Neuronal stem cell (in vitro differentiated cells): ENCODE measurements at regions not wholly inside any gene's neighbourhood (a gene's known extent, or its start where the extent isn't known, plus 50 kb on each side); places are given as distances from the start of the nearest gene placed in this dataset.

Experiments
- DNase-seq: peaks from one replicate; pipeline ENCODE4 v3.0.0-alpha.2; 2013; ENCODE audit warnings: low spot score
- H2AFZ ChIP-seq: one replicate; pipeline ENCODE4 v1.6.1; 2013; ENCODE audit warnings: mild to moderate bottlenecking, low read length, inconsistent platforms
- H2AK5ac ChIP-seq: 2 replicates; pipeline ENCODE4 v1.6.1; 2013; ENCODE audit warnings: low read depth, mild to moderate bottlenecking, inconsistent platforms, low read length, moderate library complexity, mixed read lengths
- H2BK120ac ChIP-seq: 2 replicates; pipeline ENCODE4 v1.6.1; 2013; ENCODE audit warnings: low read depth, mild to moderate bottlenecking, inconsistent platforms, low read length, moderate library complexity, mixed read lengths
- H2BK12ac ChIP-seq: one replicate; pipeline ENCODE4 v1.6.1; 2013; ENCODE audit warnings: low read length, inconsistent platforms
- H2BK15ac ChIP-seq: 2 replicates; pipeline ENCODE4 v1.6.1; 2013; ENCODE audit warnings: mild to moderate bottlenecking, low read length, inconsistent platforms, mixed read lengths
- H2BK5ac ChIP-seq: one replicate; pipeline ENCODE4 v1.6.1; 2013; ENCODE audit warnings: inconsistent platforms, mild to moderate bottlenecking, low read length, moderate library complexity
- H3K14ac ChIP-seq: one replicate; pipeline ENCODE4 v1.6.1; 2013; ENCODE audit warnings: low read length, inconsistent platforms
- H3K18ac ChIP-seq: 2 replicates; pipeline ENCODE4 v1.6.1; 2013; ENCODE audit warnings: low read length, inconsistent platforms
- H3K23ac ChIP-seq: 2 replicates; pipeline ENCODE4 v1.6.1; 2013; ENCODE audit warnings: low read depth, mild to moderate bottlenecking, mixed read lengths, low read length, inconsistent platforms; ENCODE audit not compliant: poor library complexity
- H3K27ac ChIP-seq: replicated peaks from 3 replicates; pipeline ENCODE4 v1.5.1; 2013; ENCODE audit warnings: low read length, inconsistent platforms
- H3K27me3 ChIP-seq, 3 experiments: 2 replicates each; pipeline ENCODE4 v1.6.1; 2013; ENCODE audit warnings: low read length in 3 of 3, mild to moderate bottlenecking in 2 of 3, inconsistent platforms in 1 of 3, low read depth in 1 of 3, mixed read lengths in 1 of 3, moderate library complexity in 1 of 3; ENCODE audit not compliant: control insufficient read depth in 3 of 3, insufficient read depth in 3 of 3
- H3K36me3 ChIP-seq, 2 donors: replicated peaks in 1 of 2; 2 replicates each; pipeline ENCODE4 v1.6.1; 2013; ENCODE audit warnings: low read length in 2 of 2; ENCODE audit not compliant: control insufficient read depth in 2 of 2, insufficient read depth in 2 of 2
- H3K4ac ChIP-seq: 2 replicates; pipeline ENCODE4 v1.6.1; 2013; ENCODE audit warnings: inconsistent platforms, mild to moderate bottlenecking, low read length, moderate library complexity
- H3K4me1 ChIP-seq, 2 donors: 1 replicate in 1 of 2; 2 replicates in 1 of 2; pipeline ENCODE4 v1.6.1; 2013; ENCODE audit warnings: low read length in 2 of 2, low read depth in 1 of 2; ENCODE audit not compliant: control insufficient read depth in 2 of 2, insufficient read depth in 1 of 2
- H3K4me2 ChIP-seq: one replicate; pipeline ENCODE4 v1.6.1; 2013; ENCODE audit warnings: mild to moderate bottlenecking, low read length, inconsistent platforms; ENCODE audit not compliant: insufficient read depth, poor library complexity, severe bottlenecking
- H3K4me3 ChIP-seq, 2 donors: 2 replicates each; pipeline ENCODE4 v1.5.1; 2013; ENCODE audit warnings: low read length in 2 of 2, mild to moderate bottlenecking in 2 of 2, inconsistent platforms in 1 of 2, moderate library complexity in 1 of 2
- H3K79me1 ChIP-seq: one replicate; pipeline ENCODE4 v1.6.1; 2013; ENCODE audit warnings: low read depth, mild to moderate bottlenecking, inconsistent platforms, low read length, moderate library complexity
- H3K9ac ChIP-seq: one replicate; pipeline ENCODE4 v1.6.1; 2013; ENCODE audit warnings: mild to moderate bottlenecking, low read depth, low read length, inconsistent platforms; ENCODE audit not compliant: poor library complexity
- H3K9me3 ChIP-seq, 2 donors: replicated peaks in 1 of 2; 2 replicates each; pipeline versions ENCODE3 to v1.6.1; 2013; ENCODE audit warnings: low read length in 2 of 2, mild to moderate bottlenecking in 2 of 2, inconsistent platforms in 1 of 2, low read depth in 1 of 2, mixed read lengths in 1 of 2, moderate library complexity in 1 of 2; ENCODE audit not compliant: control insufficient read depth in 2 of 2, insufficient read depth in 1 of 2
- H4K8ac ChIP-seq: one replicate; pipeline ENCODE4 v1.6.1; 2013; ENCODE audit warnings: low read depth, mild to moderate bottlenecking, inconsistent platforms, low read length, moderate library complexity
- H4K91ac ChIP-seq: one replicate; pipeline ENCODE4 v1.6.1; 2013; ENCODE audit warnings: low read length, low read depth, mild to moderate bottlenecking, inconsistent platforms; ENCODE audit not compliant: poor library complexity
- WGBS, 2 donors: extraction: QIAGEN DNeasy Blood & Tissue Kit; methylation state at CpG; one replicate each; pipeline ENCODE4 v1.1.7; 2013; ENCODE audit warnings: missing lambda C conversion rate in 2 of 2, mixed read lengths in 1 of 2; ENCODE audit not compliant: insufficient read length in 2 of 2, insufficient replicate concordance in 1 of 2; ENCODE audit errors: extremely low coverage in 2 of 2; 5-methylcytosine and 5-hydroxymethylcytosine counted together

DNA sequence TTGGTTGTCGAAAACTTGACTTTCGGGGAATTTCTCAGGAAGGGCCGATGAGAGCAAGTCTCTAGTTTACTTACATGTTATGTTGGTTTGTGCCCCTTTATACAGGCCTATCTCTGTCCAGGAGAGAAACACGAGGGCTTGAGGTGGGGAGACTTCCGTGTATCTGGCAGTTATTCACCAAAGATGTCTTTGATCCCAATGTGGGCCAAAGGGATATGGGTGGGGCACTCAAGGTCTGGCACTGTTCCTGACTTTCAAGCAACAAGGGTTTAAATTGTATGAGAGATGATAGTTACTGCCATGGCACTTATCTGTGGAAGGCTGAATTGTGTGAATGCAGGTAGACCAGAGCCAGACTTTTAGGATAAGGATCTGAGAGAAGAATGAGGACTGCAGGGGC lies 137.2 kb upstream of the DHRS4 start:
- Histone ChIP-seq H4K8ac (no peak overlapping the region), H3K4me1 (no peaks in the 10 kb centered on the region), H3K36me3 (no peaks in the 10 kb centered on the region), H2AK5ac (no peak overlapping the region), H3K27me3 (no peaks in the 10 kb centered on the region), H3K18ac (no peak overlapping the region), H3K79me1 (no peaks in the 10 kb centered on the region), H3K4me2 (no peak overlapping the region), H3K9me3 (peaks cover 0 to 3% of the 10 kb centered on the region in 2 donors), H3K27ac (no peak overlapping the region), H3K4me3 (no peak overlapping the region), H2BK12ac (no peak overlapping the region), H3K14ac (no peak overlapping the region), H2BK120ac (no peak overlapping the region), H4K91ac (no peak overlapping the region), H2AFZ (no peak overlapping the region), H2BK5ac (no peak overlapping the region), H3K9ac (no peak overlapping the region), H3K23ac (no peak overlapping the region), H3K4ac (no peak overlapping the region), H2BK15ac (no peak overlapping the region)
- DNase-seq, result no peak
- WGBS, 2 donors, result no CpG with 5 or more reads among the region's 5 CpGs

DNA sequence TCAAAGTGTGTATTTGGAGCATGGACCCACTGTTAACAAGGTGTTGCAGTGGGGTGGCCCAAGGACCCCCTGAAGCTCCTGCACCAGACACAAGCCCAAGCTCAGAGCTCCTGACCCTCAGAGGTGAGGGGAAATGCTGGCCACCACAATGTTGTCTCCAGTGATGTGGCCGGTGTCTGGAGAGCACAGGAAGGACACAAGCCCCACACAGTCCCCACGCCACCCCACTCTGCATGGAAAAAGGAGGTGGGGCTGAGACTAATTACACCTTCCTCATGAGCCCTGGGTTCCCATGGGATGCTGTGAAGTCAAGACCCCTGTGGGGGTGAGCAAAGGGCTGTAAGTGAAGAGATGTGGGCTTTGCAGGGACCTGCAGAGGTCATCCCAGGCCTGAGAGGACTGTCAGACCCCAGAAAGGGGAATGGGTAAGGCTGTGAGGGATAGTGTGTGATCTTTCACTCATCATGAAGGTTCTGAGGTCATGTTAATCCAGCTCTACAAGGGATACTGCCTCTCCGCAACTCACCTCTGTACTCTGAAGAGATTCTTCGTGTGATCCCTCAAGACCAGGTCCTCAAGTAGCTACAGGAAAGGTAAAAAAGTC lies 136.3 kb upstream of the DHRS4 start:
- Histone ChIP-seq H3K18ac (no peak overlapping the region), H3K27ac (no peak overlapping the region), H3K36me3 (no peaks in the 10 kb centered on the region), H3K4me3 (no peak overlapping the region), H3K14ac (peak overlapping the region; percentile 4), H3K4ac (no peak overlapping the region), H2AK5ac (no peak overlapping the region), H3K4me1 (no peaks in the 10 kb centered on the region), H3K9ac (no peak overlapping the region), H3K23ac (no peak overlapping the region), H2BK15ac (no peak overlapping the region), H4K8ac (no peak overlapping the region), H2AFZ (no peak overlapping the region), H2BK5ac (no peak overlapping the region), H3K4me2 (no peak overlapping the region), H3K27me3 (peaks cover 0 to under 1% (median 0%) of the 10 kb centered on the region in 3 experiments), H3K79me1 (no peaks in the 10 kb centered on the region), H4K91ac (no peak overlapping the region), H3K9me3 (peaks cover 0 to 3% of the 10 kb centered on the region in 2 donors), H2BK120ac (no peak overlapping the region), H2BK12ac (no peak overlapping the region)
- no CpG with 5 or more reads among the region's 4 CpGs for WGBS, 2 donors
- no peak for DNase-seq

DNA sequence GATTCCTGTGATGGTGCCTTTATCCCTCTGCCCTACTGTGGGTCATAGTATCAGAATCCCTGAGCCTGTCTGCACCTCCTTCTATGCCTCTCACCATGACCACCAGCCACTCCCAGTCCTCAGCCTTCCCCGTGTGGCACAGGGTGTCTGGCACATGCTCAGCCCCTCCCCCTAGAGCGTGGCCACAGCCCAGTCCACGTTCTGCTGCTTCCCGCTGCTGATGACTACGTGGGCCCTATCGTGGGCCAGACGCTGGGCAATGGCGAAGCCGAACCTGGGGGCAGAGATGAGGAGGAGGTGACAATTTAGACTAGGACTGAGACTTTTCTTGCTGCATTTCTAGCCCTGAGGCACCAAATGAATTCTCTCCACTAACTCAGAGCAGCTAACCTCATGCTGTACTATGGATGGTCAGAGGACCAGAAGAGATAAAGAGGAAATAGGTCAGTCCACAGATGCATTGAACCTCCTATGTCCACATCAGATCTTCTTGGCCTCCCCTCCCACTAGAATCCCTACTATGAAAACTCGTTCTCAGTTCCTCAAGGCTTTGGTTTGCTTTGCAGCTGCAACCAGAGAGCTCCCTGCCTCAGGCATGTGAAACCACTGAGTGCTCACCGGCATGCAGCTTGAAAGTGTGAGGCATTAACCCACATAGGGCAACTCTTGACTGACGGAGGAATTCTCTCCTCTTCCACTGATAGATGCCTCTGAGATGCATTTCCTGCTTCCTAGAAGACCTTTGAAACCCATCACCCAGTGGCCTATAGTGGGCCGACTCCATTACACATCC lies 126.3 kb upstream of the DHRS4 start:
- Histone ChIP-seq H3K18ac (peak overlapping the region; percentile 17), H3K4me2 (no peak overlapping the region), H3K36me3 (no peaks in the 10 kb centered on the region), H3K23ac (no peak overlapping the region), H3K79me1 (no peaks in the 10 kb centered on the region), H2BK15ac (no peak overlapping the region), H4K8ac (no peak overlapping the region), H3K27ac (no peak overlapping the region), H4K91ac (no peak overlapping the region), H2AFZ (no peak overlapping the region), H2AK5ac (no peak overlapping the region), H3K9ac (peak overlapping the region; percentile 45), H2BK12ac (no peak overlapping the region), H3K27me3 (peaks cover 0 to 59% (median 2%) of the 10 kb centered on the region in 3 experiments), H2BK120ac (no peak overlapping the region), H3K4me3 (no peak overlapping the region), H2BK5ac (no peak overlapping the region), H3K14ac (peak overlapping the region; percentile 84), H3K9me3 (no peaks in the 10 kb centered on the region), H3K4ac (no peak overlapping the region), H3K4me1 (no peaks in the 10 kb centered on the region)
- no CpG with 5 or more reads among the region's 13 CpGs for WGBS, 2 donors
- no peak for DNase-seq

DNA sequence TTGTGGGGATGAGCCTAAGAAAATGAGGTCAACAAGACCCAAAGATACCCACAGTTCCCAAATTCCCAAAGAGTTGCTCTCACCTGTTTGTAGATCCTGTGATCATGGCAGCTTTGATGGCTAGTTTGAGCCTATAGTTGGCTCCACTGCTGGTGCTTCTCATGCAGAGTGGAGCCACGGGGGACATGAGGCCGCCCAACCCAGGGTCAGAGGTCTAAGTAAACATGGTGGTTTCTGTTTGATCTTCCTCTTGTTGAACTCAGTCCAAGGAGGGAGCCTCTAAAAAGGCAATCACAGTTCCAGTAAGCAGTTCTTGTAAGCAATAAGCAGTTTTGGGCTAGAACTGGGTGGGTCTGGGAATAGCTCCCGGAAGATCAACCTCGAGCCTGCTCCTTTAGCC lies 125.6 kb upstream of the DHRS4 start:
- Histone ChIP-seq H3K23ac (no peak overlapping the region), H3K9ac (no peak overlapping the region), H3K4me1 (no peaks in the 10 kb centered on the region), H3K18ac (no peak overlapping the region), H3K79me1 (no peaks in the 10 kb centered on the region), H2AK5ac (no peak overlapping the region), H4K8ac (no peak overlapping the region), H3K27me3 (peaks cover 0 to 54% (median 2%) of the 10 kb centered on the region in 3 experiments), H3K14ac (no peak overlapping the region), H2BK15ac (no peak overlapping the region), H2BK120ac (no peak overlapping the region), H3K4ac (no peak overlapping the region), H4K91ac (no peak overlapping the region), H2AFZ (no peak overlapping the region), H2BK12ac (no peak overlapping the region), H2BK5ac (no peak overlapping the region), H3K9me3 (no peaks in the 10 kb centered on the region), H3K4me2 (no peak overlapping the region), H3K4me3 (no peak overlapping the region), H3K27ac (no peak overlapping the region), H3K36me3 (no peaks in the 10 kb centered on the region)
- DNase-seq, result no peak
- no CpG with 5 or more reads among the region's 4 CpGs for WGBS, 2 donors
